ENCODE measurements at regions not wholly inside any gene's neighbourhood (a gene's known extent, or its start where the extent isn't known, plus 50 kb on each side); places are given as distances from the start of the nearest gene placed in this dataset.

GRCh38 chr11:36724742-36725385 lies 126.8 kb upstream of the RAG2 start:
- Histone ChIP-seq H3K56ac (ENCODE audit: insufficient read length, low read depth, low read length) (no peak overlapping the region), H2BK120ac (ENCODE audit: low read depth, low read length, poor library complexity, severe bottlenecking) (no peak overlapping the region), H4K20me1 (ENCODE audit: control insufficient read depth, insufficient read depth, insufficient read length) (no peaks in the 10 kb centered on the region), H3K18ac (ENCODE audit: insufficient read length, low read depth, low read length) (no peak overlapping the region), H3K9me3 (ENCODE audit: control insufficient read depth, low read depth, low read length) (no peaks in the 10 kb centered on the region), H3K23ac (ENCODE audit: insufficient read length, low read depth, low read length) (no peak overlapping the region), H3K4me1 (ENCODE audit: insufficient read depth, low read length) (no peaks in the 10 kb centered on the region), H2BK20ac (ENCODE audit: low read depth, low read length, poor library complexity, severe bottlenecking) (no peak overlapping the region), H2BK5ac (ENCODE audit: insufficient read length, low read length) (no peak overlapping the region), H4K5ac (ENCODE audit: insufficient read length, low read depth, low read length) (no peak overlapping the region), H3K79me2 (ENCODE audit: insufficient read depth, low read length) (no peaks in the 10 kb centered on the region), H2AK5ac (ENCODE audit: insufficient read length, low read length) (no peak overlapping the region), H3K27me3 (ENCODE audit: insufficient read depth, low read length) (peaks cover under 1% of the 10 kb centered on the region; the same call in 1 of the 2 replicates), H3K9ac (ENCODE audit: extremely low read depth, insufficient read length, low read length) (no peak overlapping the region), H3K79me1 (ENCODE audit: insufficient read depth, low read depth, low read length, poor library complexity, severe bottlenecking) (no peaks in the 10 kb centered on the region), H3K4me2 (ENCODE audit: insufficient read depth, insufficient read length, low read length) (no peak overlapping the region), H4K91ac (ENCODE audit: insufficient read length, low read depth, low read length) (no peak overlapping the region), H3K23me2 (ENCODE audit: insufficient read length, low read depth, low read length, poor library complexity, severe bottlenecking) (no peaks in the 10 kb centered on the region), H3K27ac (ENCODE audit: insufficient read length, low read depth, low read length) (no peak overlapping the region), H2BK12ac (ENCODE audit: insufficient read length, low read depth, low read length) (no peak overlapping the region), H4K8ac (replicated peaks; ENCODE audit: insufficient read length, low read depth, low read length) (no peak overlapping the region), H3K14ac (ENCODE audit: insufficient read depth, low read length) (no peak overlapping the region), H3T11ph (ENCODE audit: low read length) (no peak overlapping the region), H2BK15ac (ENCODE audit: low read depth, low read length) (no peak overlapping the region), H2AFZ (ENCODE audit: low read length) (no peak overlapping the region), H3K4ac (ENCODE audit: low read depth, low read length) (no peak overlapping the region)
- peaks cover 0 to 2% of the 10 kb centered on the region in 2 experiments; a peak in 1 of 5 replicates for H3K9me3 Mint-ChIP-seq
- H3K36me3 Mint-ChIP-seq (ENCODE audit: insufficient read depth in 1 of 3, low read depth in 3 of 3): no peaks in the 10 kb centered on the region; a peak in 1 of 7 replicates
- no peak overlapping the region for H3K27ac Mint-ChIP-seq
- peaks cover 8 to 11% of the 10 kb centered on the region in 2 experiments for H3K4me1 Mint-ChIP-seq
- no peak for TF ChIP-seq CTCF (conservative IDR thresholded peaks at IDR 0.05)
- WGBS (ENCODE audit: extremely low coverage, insufficient read length, low lambda C conversion rate): no CpG with 5 or more reads among the region's 5 CpGs
- H3K27me3 Mint-ChIP-seq (ENCODE audit: low read depth): peaks cover 42% of the 10 kb centered on the region
- H3K4me3 Mint-ChIP-seq: no peak overlapping the region
- DNase-seq: no peak
